Omental fat pad (tissue), 3 donors: ENCODE measurements at regions not wholly inside any gene's neighbourhood (a gene's known extent, or its start where the extent isn't known, plus 50 kb on each side); places are given as distances from the start of the nearest gene placed in this dataset. TPM values are rescaled to one million over a fixed set of nuclear protein-coding genes. Genes with fewer than 3 reads are reported as not detected.
"Not testable (repeated sequence)": the region's sequence is repeated elsewhere in the genome, so short reads cannot be mapped to it uniquely, and the experiment has no call there.

Source experiments
- ATAC-seq: fragments of 150-250 bp; one replicate; pipeline ENCODE4 v1.9.1; 2016; ENCODE audit warnings: mild to moderate bottlenecking, moderate library complexity; ENCODE audit not compliant: low FRiP score
- DNase-seq: peaks from one replicate; pipeline ENCODE4 v3.0.0-alpha.2; 2019; ENCODE audit warnings: low spot score
- CTCF ChIP-seq, 3 donors: fragments of 450-650 bp; IDR thresholded peaks; one replicate each; pipeline ENCODE4 v1.5.1; 2016 to 2017; ENCODE audit warnings: antibody characterized with exemption in 3 of 3, mild to moderate bottlenecking in 3 of 3, moderate library complexity in 2 of 3
- small RNA-seq: library from RNA; depleted of rRNA; stranded (forward); fragments of <200 nt; gene quantifications from one replicate; pipeline ENCODE3, GENCODE V24; 2016

- DNase-seq: no peak
Measured at GRCh38 chrX:123093792-123094191, 90.3 kb upstream of the GRIA3 start.

GRCh38 chrX:123108513-123109427 is 75.3 kb upstream of the GRIA3 start:
- no peak for TF ChIP-seq CTCF (IDR thresholded peaks at IDR 0.05)
- no peak for ATAC-seq
- DNase-seq: no peak

More at GRCh38 chrX:123093792-123094191, 90.3 kb upstream of the GRIA3 start:
- TF ChIP-seq CTCF (IDR thresholded peaks at IDR 0.05): no peak
- no peak for ATAC-seq

- ATAC-seq (no peak), DNase-seq (no peak)
- TF ChIP-seq CTCF (IDR thresholded peaks at IDR 0.05): no peak
Measured at GRCh38 chrX:123121241-123121640, 62.8 kb upstream of the GRIA3 start.

- not testable (repeated sequence) for DNase-seq, ATAC-seq
Measured at GRCh38 chrX:123129805-123130204, 54.3 kb upstream of the GRIA3 start.

Small RNA genes in the stretch of these regions (small RNA-seq; reads per million reads assigned to genes)
- gene MIR3672 (not detected), gene RF00012 (not detected)
